Fibroblast of pulmonary artery (primary cell): ENCODE measurements at regions not wholly inside any gene's neighbourhood (a gene's known extent, or its start where the extent isn't known, plus 50 kb on each side); places are given as distances from the start of the nearest gene placed in this dataset.

Experiments used
- DNase-seq: peaks from one replicate; pipeline ENCODE4 v3.0.0-alpha.2; 2010; ENCODE audit warnings: low read depth
- H3K4me3 ChIP-seq: replicated peaks from 2 replicates; pipeline ENCODE4 v1.5.1; 2011; ENCODE audit warnings: low read depth, mild to moderate bottlenecking, control low read depth, low read length, moderate library complexity
- CTCF ChIP-seq: IDR thresholded peaks from 2 replicates; pipeline ENCODE4 v1.5.1; 2011; ENCODE audit warnings: mild to moderate bottlenecking, control low read depth, low read length, inconsistent platforms; ENCODE audit errors: missing control alignments

DNA sequence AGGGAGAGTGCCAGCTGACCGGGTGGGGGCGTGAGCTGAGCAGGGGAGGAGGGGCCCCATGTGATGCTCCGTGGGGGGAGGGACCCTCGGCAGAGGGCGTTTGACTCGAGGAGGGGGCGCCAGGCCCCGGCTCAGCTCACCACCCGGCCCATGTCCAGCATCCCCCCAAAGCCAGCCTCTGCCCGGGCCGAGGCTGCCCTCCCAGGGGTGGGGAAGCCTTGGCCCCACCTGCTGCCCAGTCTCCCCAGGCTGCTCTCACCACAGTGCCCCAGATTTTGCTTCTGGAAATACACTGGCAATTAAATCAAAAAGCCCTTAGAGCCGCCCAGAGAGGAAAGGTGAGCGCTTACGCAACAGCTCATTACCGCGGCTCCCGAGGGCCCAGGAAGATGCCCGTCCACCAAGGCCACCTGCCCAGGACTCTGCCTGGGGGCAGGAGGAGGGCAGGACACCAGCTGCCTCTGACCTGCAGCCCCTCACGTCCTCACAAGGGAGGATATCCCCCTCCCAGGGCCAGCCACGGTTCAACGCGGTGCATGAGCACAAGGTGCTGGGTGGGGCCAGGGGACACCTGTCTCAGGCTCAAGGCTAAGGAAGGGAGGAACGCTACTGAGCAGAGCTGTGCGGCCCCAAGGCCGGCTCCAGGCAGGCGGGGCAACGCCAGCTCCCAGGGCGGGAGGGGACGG, 70.0 kb upstream of the INPP5A start:
- no peak for DNase-seq
- H3K4me3 ChIP-seq: no peak overlapping the region
- no peak for TF ChIP-seq CTCF

DNA sequence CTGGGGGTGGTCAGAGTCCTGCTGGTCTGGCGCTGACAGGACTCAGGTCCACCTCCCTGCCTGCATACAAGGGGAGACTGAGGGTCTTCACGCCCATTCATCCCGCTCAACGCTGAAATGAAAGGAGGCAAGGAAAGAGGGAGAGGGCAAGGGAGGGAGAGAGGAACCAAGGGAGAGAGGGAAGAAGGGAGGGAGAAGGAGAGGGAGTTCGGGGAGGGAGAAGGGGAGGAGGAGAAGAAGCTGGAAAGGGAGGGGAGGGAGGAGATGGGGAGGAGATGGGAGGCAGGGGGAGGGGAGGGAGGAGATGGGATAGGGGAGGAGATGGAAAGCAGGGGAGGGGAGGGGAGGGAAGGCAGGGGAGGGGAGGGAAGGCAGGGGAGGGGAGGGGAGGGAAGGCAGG, 69.4 kb upstream of the INPP5A start:
- no peak for DNase-seq
- H3K4me3 ChIP-seq: no peak overlapping the region
- no peak for TF ChIP-seq CTCF

DNA sequence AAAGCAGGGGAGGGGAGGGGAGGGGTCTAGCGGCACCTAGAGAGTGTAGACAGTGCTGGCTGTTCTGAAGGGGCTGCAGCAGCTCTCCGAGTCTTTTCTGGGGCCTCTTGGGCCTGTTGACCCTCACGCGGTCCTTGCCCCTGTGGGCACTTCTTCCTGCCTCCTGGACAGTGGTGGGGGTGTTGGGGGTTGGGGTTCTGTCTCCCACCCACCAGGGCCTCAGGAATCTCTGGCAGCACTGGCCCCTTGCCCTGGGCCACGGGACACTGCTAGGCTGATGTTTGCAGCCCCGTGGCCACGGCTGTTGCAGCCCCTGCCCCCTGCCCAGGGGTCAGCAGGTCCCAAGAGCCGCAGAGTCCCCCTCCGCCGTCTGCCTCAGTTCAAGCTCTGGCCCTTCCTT, 68.9 kb upstream of the INPP5A start:
- no peak for DNase-seq
- TF ChIP-seq CTCF: no peak
- H3K4me3 ChIP-seq: no peak overlapping the region

- H3K4me3 ChIP-seq: no peak overlapping the region
- DNase-seq: no peak
- no peak for TF ChIP-seq CTCF
These were observed 68.2 kb upstream of the INPP5A start for GRCh38 chr10:132469197-132469884.

DNA sequence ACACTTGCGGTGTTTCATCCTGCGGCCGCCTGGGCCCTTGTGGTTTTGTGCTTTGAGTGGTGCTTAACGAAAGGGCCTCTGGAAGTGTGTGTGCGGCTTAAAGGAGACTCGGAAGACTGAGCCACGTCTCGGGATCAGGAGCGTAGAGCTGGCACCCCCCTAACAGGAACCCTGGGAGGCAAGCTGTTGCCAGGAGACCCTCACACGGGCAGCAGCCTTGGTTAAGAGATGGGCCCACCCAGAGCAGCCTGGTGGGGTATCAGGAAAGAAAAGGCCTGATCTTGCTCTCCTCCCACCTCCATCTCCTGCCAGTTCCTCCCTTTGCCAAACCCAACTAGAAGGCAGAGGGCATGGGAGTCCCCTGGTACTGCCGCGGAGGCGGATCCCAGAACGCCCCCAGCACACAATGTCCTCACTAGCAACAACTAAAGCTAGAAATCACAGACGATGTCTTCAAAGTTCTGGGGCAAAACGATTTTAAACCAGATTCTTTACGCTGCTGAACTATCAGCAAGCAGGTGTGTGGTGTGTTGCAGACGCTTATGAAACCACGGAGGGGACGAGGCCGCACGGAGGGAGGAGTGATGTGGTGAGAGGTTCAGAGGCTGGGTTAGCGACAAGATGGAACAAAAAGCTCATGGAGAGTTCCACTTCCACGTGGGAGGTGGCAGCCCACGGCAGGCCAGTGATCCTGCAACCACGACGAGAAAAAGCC, 67.0 kb upstream of the INPP5A start:
- no peak for TF ChIP-seq CTCF
- DNase-seq: no peak
- no peak overlapping the region for H3K4me3 ChIP-seq

DNA sequence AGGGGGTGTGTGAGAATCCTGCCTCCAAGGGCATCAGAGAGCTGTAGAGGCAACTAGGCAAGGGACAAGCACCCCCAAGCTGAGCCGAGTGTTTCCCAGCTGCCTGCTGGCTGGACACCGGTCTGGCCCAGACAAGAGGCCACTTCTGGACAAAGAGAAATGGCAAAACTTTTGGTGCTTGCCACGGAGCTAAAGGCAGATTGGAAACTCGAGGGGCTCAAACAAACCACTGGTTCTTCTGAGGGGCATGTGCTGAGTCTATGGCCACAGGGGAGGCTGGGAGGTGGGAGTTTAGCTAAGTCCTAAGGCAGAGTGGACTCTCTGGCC, 66.5 kb upstream of the INPP5A start:
- no peak for DNase-seq
- no peak overlapping the region for H3K4me3 ChIP-seq
- no peak for TF ChIP-seq CTCF

DNA sequence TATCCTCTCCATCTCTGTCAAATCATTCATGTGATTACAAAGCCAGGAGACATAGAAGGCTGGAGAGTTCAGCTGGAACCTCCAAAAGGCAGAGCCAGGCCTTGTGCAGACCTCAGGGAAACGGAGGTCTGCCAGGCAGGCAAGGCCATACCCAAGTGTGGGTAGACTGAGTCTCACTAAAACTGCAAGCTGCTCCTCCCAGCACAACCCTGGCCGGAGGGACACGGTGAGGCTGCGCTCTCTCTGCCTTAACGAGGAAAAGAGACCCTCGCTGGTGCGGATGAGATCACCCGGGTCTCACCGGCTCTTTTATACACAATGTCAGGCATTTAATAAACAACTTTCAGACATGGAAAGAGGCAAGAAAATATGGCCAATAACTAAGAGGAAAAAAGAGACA, 66.1 kb upstream of the INPP5A start:
- TF ChIP-seq CTCF: no peak
- no peak overlapping the region for H3K4me3 ChIP-seq
- no peak for DNase-seq
